Activated CD4-positive, alpha-beta T cell treated with anti-CD3 and anti-CD28 coated beads, Interleukin-2, amount 50 U/mL, for 48 hours (primary cell): ENCODE measurements at regions not wholly inside any gene's neighbourhood (a gene's known extent, or its start where the extent isn't known, plus 50 kb on each side); places are given as distances from the start of the nearest gene placed in this dataset.
"Not testable (repeated sequence)": the region's sequence is repeated elsewhere in the genome, so short reads cannot be mapped to it uniquely, and the experiment has no call there.

Experiments
- DNase-seq, 2 experiments: peaks; one replicate each; pipeline ENCODE4 v3.0.0-alpha.2; 2020

DNA sequence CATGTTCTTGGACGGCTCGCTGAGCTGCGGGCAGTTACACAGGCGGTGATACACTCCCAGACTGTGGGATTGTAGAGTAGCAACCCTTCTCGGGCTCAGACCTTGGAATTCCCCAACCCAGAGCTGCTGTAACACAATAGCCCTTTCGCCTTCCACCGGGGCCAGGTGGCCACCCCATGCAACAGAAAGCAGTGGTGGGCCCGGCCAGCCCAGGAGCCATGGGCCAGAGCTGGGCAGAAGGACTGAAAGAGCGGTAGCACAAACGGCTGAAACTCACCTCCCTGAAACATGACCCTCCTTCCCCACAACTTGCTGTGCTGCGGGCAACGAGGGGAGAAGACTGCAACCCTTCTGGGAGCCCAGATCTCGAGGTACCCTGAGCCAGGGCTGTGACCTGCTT, 429.0 kb downstream of the SLITRK1 start:
- no peak for DNase-seq

DNA sequence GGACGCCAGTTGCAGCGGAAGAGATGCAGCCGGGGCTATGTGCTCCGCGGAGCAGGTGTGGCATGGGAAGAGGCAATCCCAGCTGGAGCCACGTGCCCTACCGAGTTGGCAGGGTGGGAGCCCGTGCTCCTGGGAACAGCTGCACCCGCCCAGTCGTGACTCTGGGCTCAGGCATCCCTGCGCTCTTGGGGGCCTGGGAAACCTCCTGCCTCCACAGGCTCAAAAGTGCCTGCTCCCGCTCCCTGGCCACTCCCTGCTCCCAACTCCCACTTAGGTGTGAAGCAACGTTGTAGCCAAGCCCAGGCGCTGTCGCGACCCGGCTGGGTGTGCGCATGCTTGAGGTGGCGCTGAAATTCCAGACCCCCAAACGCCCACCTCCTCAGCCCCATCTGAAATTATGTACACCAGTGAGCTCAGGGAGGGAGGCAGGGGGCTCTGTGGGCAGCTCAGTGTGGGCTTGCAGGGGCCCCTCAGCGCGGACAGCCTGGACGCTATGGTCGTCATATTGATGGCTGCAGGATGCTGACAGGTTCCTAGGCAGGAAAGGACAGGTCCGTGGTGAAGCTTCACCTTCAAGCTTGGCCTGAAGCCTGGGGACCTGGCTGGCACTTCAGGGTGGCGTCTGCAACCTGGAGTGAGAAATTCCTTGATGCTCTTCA, 429.9 kb downstream of the SLITRK1 start:
- no peak for DNase-seq

DNA sequence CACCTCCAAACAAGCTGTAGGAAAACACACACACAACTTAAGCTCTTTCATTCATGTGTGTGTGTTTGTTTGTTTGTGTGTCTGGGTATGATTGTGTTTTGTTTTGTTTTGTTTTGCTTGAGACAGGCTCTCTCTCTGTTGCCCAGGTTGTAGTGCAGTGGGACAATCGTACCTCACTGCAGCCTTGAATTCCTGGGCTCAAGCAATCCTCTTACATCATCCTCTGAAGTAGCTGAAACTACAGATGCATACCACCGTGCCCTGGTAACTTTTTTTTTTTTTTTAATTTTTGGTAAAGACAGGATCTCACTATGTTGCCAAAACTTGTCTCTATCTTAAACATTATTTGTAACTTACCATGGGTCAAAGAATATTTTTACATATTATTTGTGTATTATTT, 431.7 kb downstream of the SLITRK1 start:
- no peak for DNase-seq

DNA sequence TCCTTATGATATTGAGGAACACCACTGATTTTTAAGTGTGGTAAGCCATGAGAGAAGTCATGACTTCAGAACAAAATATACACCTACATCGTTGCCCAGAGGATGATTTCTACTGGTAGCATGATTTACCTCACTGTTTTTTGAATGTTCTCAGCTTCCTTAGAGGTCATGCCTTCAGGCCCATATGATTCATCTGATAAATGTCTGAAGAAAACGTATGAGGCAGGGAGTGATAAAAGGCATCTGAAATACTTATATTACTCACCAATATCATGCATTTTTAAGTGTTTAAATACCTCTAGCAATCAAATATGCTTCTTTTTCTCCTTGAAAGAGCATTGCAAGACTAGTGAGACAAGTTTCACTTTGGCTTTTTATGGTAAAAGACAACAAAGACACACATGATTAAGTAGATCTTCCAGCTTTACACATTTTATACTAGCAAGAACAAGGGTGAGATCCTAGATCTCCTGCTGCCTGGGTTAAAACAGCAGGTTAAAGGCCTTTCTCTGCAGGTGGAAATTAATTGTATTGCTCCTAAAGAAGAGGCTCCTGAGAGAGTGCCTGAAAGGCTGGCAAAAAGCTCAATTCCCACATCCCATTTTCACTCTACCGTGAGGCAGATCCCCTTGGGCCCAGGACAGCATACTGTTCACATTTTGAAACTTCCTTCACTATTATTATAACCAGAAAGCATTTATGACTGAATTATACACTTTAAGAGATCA, 432.4 kb downstream of the SLITRK1 start:
- DNase-seq: no peak

DNA sequence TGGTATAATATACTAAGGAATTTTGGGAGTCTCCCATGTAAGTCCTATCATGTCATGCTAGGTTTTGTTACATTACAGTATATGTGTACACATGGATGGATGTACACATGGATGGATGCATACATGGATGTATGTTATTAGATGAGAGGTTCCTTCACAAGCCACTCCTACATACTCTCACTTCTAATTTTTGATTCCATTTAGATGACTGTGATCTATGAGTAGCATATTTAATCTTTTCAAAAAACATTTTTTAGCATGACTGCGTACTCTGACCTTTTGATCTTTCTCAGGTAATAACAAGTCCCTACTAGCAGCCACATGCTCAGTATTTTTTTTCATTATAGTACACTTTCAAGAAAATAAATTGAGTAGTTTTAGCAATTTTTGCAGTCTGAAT, 441.8 kb downstream of the SLITRK1 start:
- no peak for DNase-seq

DNA sequence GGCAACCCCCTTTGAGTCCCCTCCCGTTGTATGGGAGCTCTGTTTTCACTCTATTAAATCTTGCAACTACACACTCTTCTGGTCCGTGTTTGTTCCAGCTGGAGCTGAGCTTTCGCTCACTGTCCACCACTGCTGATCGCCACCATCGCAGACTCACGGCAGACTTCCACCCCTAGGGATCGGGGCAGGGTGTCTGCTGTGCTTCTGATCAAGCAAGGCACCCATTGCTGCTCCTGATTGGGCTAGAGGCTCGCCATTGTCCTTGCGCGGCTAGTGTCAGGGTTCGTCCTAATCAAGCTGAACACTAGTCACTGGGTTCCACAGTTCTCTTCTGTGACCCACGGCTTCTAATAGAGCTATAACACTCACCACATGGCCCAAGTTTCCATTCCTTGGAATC, 442.8 kb downstream of the SLITRK1 start:
- DNase-seq: not testable (repeated sequence)

DNA sequence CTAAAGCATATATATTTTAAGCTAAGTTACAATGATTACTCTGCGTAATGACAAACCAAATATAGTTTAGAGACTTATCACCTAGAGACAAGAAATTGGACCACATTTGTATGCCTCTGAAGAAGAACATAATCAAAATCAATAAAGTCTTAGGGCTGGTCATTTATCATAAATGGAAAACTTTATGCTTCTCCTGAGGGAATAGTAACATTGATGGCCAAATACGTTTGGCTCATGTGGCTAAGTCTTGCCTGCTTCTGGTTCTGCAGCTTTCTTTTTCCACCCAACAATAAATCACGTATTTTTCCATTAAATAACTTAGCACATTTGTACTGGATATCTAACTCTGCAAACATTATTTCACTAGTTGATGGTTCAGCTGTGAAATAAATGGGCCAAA, 458.4 kb downstream of the SLITRK1 start:
- DNase-seq: no peak

DNA sequence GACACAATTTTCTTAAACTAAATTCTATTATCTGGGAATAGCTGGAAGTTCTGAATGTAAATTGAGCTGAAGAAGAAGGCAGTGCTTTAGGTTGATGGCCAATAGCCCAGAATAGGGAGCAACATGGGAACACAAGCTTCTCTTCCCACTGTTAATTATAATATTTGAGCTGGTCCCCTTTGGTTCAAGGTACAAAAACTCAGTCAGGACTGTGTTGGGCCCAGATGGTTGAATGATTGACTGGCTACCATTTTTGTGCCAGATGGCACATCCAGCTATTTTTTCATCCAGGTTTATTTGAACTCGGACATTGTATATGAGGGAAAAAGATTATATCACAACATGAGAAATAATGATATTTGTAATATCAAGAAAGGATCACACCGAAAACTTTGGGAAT, 458.9 kb downstream of the SLITRK1 start:
- DNase-seq: no peak

DNA sequence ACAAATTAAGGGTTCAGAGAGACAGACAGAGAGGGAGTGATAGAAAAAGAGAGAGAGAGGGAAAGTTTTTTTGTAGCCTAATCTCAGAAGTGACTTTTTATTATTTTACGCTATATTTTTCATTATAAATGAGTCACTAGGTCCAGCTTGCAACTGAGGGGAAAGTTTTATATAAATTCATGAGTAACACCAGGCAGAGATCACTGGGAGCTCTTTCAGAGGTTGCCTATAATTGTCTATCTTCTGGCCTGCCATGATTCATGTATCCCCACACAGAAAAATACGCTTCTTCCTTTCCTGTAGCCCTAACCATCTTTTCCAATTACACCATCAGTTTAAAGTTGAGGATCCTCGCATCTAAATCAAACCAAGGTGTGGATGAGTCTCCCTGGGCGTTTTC, 467.9 kb downstream of the SLITRK1 start:
- no peak for DNase-seq

DNA sequence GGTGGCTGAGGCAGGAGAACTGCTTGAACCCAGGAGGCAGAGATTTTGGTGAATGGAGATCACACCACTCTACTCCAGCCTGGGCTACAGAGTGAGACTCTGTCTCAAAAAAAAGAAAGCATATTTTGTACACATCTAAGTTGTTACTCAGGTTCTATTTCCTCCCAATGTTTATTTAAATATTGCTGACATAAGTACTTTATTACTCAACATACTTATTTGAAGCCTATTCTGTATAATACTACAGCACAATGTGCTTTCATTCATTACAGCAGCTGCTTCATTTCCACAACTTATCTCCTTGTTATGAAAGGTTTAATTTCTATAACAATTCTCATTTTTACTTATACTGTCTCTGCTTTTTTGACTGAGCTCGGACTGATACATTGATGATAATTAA, 495.7 kb downstream of the SLITRK1 start:
- no peak for DNase-seq

DNA sequence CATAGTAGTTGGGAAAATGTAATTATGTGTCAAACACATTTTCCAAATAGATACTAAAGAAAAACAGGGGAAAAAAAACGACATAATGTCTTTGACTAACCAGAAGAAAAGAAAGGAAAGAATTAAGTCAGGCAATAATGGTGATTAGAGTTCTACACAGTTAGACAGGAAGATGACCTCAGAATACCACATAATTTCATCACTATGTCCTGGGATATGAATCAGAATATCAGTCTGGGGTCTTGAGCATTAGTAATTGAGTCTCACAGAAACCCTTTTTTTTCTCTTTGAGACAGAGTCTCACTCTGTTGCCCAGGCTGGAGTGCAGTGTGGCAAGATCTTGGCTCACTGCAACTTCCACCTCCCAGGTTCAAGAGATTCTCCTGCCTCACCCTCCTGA, 503.4 kb downstream of the SLITRK1 start:
- no peak for DNase-seq

DNA sequence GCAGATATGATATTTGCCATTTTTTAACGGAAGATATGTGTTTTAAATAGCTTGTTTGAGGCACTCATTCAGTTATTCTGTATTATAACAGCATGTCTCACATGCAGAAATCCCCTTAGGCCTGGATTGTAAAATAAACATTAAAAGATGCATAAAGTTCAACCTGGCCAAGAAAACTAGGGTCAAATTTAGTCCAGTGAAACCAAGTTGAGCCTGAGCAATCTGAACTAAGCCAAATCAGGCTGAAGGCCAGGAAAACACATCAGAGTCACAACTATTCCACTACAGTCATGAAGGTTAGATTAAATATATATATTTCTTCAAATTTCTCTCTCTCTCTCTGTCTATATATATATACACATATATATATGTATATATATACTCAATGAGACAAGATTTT, 504.8 kb downstream of the SLITRK1 start:
- no peak for DNase-seq

DNA sequence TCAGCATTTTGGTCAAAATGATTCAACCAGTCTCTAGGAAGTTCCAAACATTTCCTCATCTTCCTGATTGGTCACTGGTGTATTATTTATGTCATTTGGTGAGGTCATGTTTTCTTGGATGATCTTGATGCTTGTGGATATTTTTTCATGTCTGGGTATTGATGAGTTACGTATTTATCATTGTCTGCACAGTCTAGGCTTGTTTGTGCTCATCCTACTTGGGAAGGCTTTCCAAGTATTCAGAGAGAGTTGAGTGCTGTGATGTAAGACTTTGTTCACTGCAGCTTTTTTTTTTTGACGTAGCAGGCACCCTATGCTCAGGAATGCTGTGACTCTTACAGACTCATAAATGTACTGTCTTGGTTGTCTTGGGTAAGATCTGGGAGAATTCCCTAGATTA, 509.5 kb downstream of the SLITRK1 start:
- DNase-seq: no peak

DNA sequence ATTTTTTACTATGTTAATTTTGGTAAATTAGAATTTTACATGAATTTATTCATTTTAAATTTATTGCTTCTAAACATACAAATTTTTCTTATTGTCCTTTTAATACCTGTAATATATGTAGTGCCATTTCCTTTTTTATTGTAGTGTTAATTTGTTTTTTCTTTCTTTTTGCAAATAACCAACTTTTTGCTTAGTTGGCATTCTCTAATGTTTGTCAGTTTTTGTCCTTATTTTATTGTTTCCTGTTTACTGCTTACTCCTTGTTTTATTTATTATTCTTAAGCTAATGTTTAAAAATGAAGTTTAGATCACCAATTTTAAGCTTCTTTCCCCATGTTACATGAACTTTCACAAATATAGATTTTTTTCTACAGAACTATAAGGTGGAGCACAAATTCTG, 516.6 kb downstream of the SLITRK1 start:
- no peak for DNase-seq

DNA sequence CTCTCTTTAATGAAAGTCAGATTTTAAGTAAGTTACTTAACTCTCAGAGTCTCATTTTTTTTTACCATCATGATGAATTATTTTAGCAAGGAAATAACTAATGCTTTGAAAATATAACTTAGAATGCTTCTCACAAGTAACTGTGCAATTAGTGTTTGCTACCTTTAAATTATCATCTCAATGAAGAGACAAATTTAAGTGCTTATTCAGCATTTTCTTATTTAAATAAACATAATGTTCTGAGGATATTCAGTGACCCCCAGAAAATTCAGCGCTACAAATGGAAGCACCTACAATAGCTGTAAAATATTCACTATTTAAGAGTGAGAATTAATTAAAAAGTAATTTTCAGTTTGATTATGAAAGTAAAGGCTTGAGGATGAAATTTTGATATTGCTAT, 527.2 kb downstream of the SLITRK1 start:
- no peak for DNase-seq

DNA sequence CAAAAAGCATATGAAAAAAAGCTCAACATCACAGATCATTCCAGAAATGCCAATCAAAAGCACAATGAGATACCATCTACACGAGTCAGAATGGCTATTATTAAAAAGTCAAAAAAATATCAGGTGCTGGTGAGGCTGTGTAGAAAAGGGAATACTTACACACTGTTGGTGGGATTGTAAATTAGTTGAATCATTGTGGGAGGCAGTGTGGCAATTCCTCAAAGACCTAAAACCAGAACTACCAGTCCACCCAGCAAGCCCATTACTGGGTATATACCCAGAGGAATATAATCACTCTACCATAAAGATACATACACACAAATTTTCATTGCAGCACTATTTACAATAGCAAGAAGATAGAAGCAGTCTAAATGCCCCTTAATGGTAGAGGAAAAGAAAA, 529.9 kb downstream of the SLITRK1 start:
- DNase-seq: no peak

DNA sequence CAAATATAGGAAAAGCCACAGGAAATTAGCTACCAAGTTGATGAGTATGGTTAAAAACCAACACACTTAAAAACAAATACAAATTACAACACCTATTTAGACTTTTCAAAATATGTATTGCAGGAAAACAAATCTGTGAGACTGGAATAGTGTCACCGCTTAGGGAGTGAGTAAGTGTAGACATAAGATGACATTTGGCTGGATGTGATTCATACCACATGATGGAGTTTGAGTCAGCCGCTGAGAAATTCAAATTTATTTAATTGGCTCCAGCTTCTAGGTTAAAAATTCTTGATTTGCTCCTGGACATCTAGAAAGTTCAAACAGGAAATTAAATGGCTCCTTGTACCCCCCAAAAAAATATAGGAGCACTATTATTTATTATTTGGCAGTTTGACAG, 531.7 kb downstream of the SLITRK1 start:
- no peak for DNase-seq

DNA sequence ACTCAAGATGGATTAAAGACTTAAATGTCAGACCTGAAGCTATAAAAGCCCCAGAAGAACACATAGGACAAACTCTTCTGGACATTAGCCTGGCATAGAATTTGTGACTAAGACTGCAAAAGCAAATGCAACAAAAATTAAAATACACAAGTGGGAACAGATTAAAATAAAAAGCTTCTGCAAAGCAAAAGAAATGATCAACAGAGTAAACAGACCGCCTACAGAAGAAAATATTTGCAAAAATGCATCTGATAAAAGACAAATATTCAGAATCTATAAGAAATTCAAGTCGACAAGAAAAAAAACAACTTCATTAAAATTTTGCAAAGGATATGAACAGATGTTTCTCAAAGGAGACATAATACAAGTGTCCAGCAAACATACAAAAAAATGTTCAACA, 537.8 kb downstream of the SLITRK1 start:
- DNase-seq: no peak

DNA sequence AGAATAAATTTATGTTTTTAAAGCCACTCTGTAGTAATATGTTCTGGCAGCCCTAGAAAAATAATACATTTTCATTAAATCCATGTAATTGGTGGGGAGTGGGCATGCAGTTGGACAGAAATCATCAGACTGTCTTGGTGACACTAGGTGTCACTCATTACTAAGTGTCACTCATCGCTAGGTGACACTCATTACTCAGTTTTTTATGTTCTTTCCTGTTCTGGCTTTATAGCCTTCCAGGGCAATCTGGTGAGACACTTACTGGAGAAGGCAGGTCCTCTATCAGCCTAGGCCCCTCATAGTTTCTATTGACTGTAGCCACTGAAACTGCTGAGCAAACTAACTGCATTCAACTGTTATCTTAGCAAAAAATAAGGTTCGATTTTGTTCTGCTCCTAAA, 542.1 kb downstream of the SLITRK1 start:
- DNase-seq: no peak

DNA sequence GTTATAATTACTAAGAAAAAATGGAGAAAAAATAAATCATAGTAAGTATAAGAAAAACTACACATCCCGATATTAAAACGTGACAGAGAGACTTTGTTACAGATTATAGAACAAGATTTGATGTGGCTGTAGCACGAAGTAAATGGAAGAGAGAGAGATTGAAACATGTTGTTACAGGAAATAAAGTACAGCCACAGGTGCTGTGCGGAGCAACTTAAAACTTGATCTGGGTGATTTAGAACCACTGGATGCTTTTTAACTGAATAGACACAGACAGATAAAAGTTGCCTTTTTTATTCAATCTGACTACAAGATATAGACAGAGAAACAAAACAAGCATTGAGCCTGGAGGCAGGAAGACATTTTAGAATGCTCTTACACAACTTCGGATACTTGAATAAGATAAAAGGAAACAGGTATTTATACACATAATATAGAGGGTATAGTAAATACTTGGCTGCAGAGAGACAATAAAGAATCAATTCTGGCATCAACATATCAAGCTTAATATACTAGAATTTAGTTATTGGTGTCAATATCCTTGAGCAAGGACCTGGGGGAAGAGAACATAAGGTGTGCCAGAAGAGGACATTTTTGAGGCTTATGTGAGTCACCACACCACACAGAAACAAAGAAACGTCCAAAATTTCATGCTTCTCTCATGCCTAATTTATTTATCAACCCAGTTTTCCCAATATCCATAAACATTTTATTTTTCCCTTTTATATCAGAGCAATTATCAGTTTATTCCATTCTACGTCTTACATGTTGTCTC, 548.5 kb downstream of the SLITRK1 start:
- DNase-seq: no peak

DNA sequence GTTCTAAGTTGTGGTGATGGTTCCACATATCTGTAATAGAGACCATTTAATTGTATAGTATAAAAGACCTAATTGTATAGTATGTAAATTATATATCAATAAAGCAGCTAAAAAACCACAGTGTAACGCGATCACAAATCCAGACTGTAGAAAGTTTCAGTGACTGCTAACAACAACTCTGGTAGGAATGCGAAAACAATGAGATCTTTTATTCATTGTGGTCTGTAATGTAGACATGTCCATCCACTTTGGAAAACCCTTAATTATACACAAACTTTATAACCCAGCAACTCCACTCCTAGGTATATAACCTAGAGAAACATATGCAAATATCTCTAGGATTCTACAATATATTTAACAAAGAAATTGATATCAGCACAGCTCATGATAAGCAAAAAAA, 549.5 kb downstream of the SLITRK1 start:
- no peak for DNase-seq

DNA sequence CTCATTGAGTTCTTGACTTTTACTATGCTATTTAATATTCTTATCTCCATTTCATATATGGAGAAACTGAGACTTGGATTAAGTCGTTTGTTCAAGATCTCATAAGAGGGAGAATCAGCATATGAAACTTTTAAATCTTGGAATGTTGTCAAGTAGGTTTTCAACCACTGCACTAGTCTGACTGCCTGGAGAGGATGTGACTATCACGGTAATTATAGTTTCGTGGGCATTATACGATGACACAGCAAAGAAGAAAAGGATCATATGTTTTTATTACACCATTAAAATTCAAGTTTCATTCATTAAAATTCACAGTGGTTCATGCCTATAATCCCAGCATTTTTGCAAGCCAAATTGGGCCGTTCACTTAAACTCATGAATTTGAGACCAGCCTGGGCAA, 555.2 kb downstream of the SLITRK1 start:
- no peak for DNase-seq

DNA sequence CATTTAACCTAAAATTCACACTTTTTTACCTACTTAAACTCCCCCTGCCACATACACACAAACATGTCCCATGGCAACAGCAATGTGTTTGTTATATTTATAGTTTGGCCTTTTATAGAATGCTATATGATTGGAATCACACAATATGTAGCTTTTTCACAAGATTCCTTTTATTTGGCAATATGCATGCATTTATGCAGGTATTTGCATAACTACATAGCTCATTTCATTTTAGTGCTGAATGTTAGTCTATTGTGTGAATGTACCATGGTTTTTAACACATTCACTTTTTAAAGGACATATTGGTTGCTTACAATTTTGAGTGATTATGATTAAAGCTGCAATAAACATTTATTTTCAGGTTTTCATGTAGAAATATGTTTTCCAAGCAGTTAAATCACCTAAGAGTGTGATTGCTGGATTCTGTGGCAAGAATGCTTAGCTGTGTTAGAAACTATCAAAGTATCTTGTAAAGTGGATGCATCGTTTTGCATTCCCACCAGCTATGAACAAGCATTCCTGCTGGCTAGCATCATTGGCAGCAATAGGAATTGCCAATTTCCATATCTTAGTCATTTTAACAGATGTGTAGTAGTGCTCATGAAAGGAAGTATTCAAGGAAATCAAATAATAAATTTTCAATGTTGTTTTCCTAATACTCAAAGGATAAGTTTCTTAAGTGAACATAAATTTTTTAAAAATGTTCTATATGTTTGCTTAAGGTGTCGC, 557.0 kb downstream of the SLITRK1 start:
- no peak for DNase-seq
